ENCODE measurements at regions not wholly inside any gene's neighbourhood (a gene's known extent, or its start where the extent isn't known, plus 50 kb on each side); places are given as distances from the start of the nearest gene placed in this dataset.

DNA sequence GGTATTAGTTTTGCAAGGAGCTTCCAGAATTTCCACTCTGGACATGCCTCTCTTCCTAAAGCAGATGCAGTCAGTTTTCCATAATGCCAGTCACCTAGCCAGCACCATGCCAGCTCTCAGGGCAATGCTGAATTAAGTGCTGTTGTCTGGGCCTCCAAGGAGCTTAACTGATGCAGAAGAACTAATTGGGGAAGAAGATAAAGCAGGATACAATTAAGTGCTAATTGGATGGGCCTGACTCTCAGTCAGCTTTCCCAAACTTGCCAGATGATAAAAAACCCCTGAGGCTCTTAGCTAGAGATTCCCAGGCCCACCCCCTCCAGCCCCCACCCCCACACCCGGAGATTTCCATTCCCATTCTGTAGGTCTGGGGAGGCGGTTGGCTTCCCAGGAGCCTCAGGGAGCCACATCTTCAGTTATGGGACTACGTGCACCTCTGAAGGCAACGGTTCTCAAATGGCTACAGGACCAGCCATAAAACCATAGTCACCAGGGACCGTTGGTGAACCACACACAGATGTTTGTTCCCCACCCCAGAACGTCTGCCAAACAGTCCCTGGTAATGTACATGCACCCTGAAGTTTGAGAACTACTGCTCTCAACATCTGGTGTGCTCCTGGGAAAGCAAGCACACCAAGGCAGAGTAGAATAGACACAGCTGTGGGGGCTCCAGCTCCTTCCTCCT is 499.1 kb upstream of the CDH5 start:
- TF ChIP-seq, protein P1, sequence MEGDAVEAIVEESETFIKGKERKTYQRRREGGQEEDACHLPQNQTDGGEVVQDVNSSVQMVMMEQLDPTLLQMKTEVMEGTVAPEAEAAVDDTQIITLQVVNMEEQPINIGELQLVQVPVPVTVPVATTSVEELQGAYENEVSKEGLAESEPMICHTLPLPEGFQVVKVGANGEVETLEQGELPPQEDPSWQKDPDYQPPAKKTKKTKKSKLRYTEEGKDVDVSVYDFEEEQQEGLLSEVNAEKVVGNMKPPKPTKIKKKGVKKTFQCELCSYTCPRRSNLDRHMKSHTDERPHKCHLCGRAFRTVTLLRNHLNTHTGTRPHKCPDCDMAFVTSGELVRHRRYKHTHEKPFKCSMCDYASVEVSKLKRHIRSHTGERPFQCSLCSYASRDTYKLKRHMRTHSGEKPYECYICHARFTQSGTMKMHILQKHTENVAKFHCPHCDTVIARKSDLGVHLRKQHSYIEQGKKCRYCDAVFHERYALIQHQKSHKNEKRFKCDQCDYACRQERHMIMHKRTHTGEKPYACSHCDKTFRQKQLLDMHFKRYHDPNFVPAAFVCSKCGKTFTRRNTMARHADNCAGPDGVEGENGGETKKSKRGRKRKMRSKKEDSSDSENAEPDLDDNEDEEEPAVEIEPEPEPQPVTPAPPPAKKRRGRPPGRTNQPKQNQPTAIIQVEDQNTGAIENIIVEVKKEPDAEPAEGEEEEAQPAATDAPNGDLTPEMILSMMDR (conservative IDR thresholded peaks at IDR 0.05; ENCODE audit: low read depth, low read length) = no peak
- DNase-seq (ENCODE audit: low read depth) = no peak
- no peak overlapping the region for H3K4me3 ChIP-seq (ENCODE audit: low read depth, low read length)

DNA sequence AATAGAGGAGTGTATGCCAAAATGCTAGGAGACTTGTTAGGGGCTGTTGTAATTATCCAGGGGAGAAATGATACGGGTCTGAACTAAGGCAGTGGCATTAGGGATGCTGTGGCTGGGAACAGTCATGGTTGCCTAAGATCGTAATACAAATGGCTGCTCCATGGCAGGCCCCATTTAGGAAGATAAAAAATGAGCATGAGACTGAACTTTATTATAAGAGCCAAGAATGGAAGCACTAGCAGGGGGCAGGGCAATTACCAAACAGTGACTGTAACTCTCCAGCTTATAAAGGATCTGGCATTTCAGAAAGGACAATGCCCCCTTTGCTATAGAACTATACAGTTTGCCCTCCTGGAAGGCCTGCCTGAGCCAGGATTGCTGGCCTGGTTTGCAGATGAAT is 503.3 kb upstream of the CDH5 start:
- no peak overlapping the region for H3K4me3 ChIP-seq (ENCODE audit: low read depth, low read length)
- no peak for DNase-seq (ENCODE audit: low read depth)
- TF ChIP-seq, protein P1 (conservative IDR thresholded peaks at IDR 0.05; ENCODE audit: low read depth, low read length) = no peak

DNA sequence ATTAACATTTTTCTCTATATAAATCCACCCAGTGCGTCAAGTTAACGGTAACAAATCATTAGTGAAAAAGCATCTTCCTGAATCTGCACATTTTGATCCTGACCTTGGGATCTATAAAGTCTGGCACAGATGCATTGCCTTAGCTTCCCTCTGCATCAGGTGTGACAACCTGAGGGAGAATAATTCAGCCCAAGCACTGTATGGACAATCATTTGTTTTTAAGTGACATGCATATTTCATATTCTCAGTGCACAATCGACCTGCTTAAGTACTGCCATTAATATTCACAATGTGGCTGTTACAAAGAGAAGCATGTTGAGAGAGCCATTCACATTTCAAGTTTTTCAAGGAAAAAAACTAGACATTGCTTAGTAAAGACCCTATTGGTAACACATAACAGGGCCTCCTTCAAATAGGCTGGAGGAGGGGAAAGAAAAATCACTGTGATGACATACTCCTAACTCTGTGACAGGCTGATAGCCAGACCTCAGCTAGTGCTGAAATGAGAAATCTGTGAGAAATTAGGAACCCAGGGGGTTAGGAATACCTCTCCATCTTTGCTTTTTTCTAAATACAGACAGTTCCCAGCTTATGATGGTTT is 505.3 kb upstream of the CDH5 start:
- TF ChIP-seq, protein P1 (conservative IDR thresholded peaks at IDR 0.05; ENCODE audit: low read depth, low read length) = no peak
- H3K4me3 ChIP-seq (ENCODE audit: low read depth, low read length) = no peak overlapping the region
- no peak for DNase-seq (ENCODE audit: low read depth)

DNA sequence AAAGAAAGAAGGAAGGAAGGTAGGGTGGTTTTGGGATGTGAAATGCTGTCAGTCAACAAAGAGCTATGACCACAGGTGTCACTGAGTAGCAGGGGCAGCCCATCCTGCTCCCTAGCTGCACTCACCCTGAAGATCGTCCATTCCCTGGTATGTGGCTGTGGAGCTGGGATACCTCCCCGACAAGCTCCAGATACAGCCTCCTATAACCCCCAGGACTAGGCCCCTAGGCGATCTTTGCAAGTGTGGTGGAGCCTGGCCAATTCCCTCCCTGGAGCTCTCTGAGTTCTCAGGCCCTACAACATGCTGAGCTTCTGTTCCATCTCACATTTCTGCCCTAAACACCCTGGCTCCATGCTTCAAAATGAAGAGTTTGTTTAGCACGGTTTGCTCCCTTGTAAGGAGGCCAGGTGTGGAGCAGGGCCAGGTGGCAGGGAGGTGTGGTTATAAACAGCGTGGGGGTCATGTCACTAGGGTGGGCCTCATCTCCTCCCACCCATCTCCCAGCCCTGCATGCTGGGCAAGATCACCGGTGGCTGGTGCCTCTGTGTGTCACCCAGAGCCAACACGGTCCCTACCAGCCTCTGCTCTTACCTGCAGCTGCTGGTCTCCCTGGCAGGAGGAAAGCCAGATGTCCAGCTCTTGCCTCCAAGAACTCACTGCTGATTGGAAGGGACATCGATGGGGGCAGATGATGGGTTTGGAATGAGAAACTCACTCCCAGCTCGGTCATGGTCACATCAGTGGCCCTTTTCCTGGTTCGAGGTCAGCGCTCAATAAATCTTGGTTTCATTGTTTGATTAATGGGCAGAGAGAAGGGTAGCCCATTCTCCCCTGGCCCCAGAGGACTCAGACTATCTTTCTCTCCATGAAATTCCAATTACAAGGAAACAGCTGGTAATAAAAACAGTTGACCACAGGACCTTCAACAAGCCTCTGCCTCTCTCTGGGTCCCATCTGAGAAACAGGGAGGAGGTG is 511.0 kb upstream of the CDH5 start:
- no peak overlapping the region for H3K4me3 ChIP-seq (ENCODE audit: low read depth, low read length)
- no peak for DNase-seq (ENCODE audit: low read depth)
- TF ChIP-seq, protein P1 (conservative IDR thresholded peaks at IDR 0.05; ENCODE audit: low read depth, low read length) = no peak

DNA sequence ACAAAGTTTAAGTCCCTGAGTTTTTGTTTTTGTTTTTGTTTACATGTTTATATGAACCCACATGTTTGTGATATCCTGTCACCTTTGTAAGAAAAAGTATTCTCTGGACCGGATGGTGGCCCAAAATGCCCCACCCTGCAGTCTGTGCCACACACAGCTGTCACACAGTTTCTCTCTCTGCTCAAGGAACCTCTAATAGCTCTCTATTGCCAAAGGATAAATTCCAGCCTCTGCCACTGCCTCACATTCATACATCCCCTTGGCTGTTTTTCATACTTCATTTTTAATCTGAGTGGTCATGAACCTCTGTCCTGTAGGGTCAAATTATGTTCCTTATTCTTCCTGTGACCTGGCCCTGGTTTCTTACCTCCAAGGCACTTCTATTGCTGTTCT is 520.3 kb upstream of the CDH5 start:
- TF ChIP-seq, protein P1 (conservative IDR thresholded peaks at IDR 0.05; ENCODE audit: low read depth, low read length) = no peak
- no peak overlapping the region for H3K4me3 ChIP-seq (ENCODE audit: low read depth, low read length)

DNA sequence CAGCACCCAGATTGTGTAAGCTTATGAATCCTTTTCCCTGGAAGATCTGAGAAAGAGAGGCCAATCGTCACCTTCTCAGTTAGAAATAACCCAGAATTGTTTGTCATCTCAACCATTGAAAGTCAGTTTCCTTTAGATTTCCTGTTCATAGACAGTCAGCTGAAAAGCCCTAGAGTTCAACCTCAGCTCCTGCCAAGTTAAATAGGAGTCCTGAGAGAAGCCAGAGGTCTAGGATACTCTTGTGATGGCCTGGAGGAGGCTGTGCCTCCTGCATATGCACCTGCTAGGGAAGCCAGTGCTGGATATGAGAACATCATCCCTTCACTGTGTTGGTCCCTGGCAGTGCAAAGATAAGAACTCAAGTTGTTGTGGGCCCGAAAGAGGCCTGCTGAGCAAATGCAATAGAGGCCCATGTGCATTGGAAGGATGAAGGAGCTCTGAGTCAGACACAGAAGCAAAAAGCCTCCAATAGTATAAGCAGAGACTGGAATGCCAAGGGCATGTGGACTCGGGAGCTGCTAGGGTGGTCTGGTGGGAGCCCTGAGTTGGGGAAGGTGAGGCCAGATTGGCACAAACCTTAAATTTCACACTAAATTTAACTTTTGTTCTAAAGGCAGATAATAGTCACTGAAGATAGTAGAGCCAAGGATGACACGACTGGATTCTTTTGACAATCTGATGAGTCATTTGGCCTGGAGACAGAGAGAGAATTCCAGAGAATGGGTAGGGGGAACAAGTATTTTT is 520.9 kb upstream of the CDH5 start:
- TF ChIP-seq, protein P1 (conservative IDR thresholded peaks at IDR 0.05; ENCODE audit: low read depth, low read length) = no peak
- no peak for DNase-seq (ENCODE audit: low read depth)
- H3K4me3 ChIP-seq (ENCODE audit: low read depth, low read length) = no peak overlapping the region

More for the DNA sequence above, 520.3 kb upstream of the CDH5 start:
- no peak for DNase-seq (ENCODE audit: low read depth)
